CD14-positive monocyte (primary cell): ENCODE measurements at regions not wholly inside any gene's neighbourhood (a gene's known extent, or its start where the extent isn't known, plus 50 kb on each side); places are given as distances from the start of the nearest gene placed in this dataset.

Experiments used
- DNase-seq, 3 donors: peaks; one replicate each; pipeline ENCODE4 v3.0.0-alpha.2; 2011 to 2022
- H2AFZ ChIP-seq: 2 replicates; pipeline ENCODE4 v1.6.0; 2012; ENCODE audit warnings: mild to moderate bottlenecking, low read depth, low read length, inconsistent platforms; ENCODE audit not compliant: insufficient read depth, poor library complexity, severe bottlenecking
- H3K27ac ChIP-seq, 2 donors: 1 replicate in 1 of 2; 2 replicates in 1 of 2; pipeline ENCODE4 v1.5.1; 2012 to 2013; ENCODE audit warnings: low read length in 2 of 2, control low read depth in 1 of 2, inconsistent platforms in 1 of 2, low read depth in 1 of 2, mild to moderate bottlenecking in 1 of 2
- H3K27me3 ChIP-seq, 2 donors: one replicate each; pipeline versions ENCODE4 v1.6.0 to v1.6.1; 2011 to 2013; ENCODE audit warnings: low read length in 2 of 2; ENCODE audit not compliant: control insufficient read depth in 2 of 2, insufficient read depth in 2 of 2
- H3K36me3 ChIP-seq, 2 donors: replicated peaks in 1 of 2; 1 replicate in 1 of 2; 2 replicates in 1 of 2; pipeline versions ENCODE4 v1.5.1 to v1.6.1; 2012 to 2013; ENCODE audit warnings: low read length in 2 of 2, control low read depth in 1 of 2, inconsistent platforms in 1 of 2, mild to moderate bottlenecking in 1 of 2; ENCODE audit not compliant: insufficient read depth in 2 of 2, control insufficient read depth in 1 of 2
- H3K4me1 ChIP-seq, 2 donors: 1 replicate in 1 of 2; 2 replicates in 1 of 2; pipeline versions ENCODE4 v1.5.1 to v1.6.1; 2012 to 2013; ENCODE audit warnings: low read length in 2 of 2, control low read depth in 1 of 2, inconsistent platforms in 1 of 2, mild to moderate bottlenecking in 1 of 2, moderate library complexity in 1 of 2; ENCODE audit not compliant: insufficient read depth in 2 of 2, control insufficient read depth in 1 of 2
- H3K4me2 ChIP-seq: replicated peaks from 2 replicates; pipeline ENCODE3; 2012; ENCODE audit warnings: low read length, moderate library complexity, mild to moderate bottlenecking; ENCODE audit not compliant: poor library complexity, severe bottlenecking; ENCODE audit errors: extremely low read depth
- H3K4me3 ChIP-seq, 3 experiments: fragments of 200-600 bp in 1 of 3; sonication (generic) in 1 of 3; replicated peaks in 1 of 3; 1 replicate in 2 of 3; 2 replicates in 1 of 3; pipeline ENCODE4 v1.5.1; 2011 to 2013; ENCODE audit warnings: low read length in 3 of 3, mild to moderate bottlenecking in 3 of 3, control low read depth in 2 of 3, low read depth in 2 of 3, inconsistent platforms in 1 of 3, moderate library complexity in 1 of 3
- H3K79me2 ChIP-seq: 2 replicates; pipeline ENCODE4 v1.6.0; 2012; ENCODE audit warnings: mild to moderate bottlenecking, control low read depth, inconsistent platforms, low read length, moderate library complexity; ENCODE audit not compliant: insufficient read depth
- H3K9ac ChIP-seq: 2 replicates; pipeline ENCODE4 v1.6.0; 2017; ENCODE audit warnings: low read length, mild to moderate bottlenecking; ENCODE audit not compliant: insufficient read depth, poor library complexity, severe bottlenecking
- H3K9me3 ChIP-seq, 2 donors: replicated peaks in 1 of 2; 1 replicate in 1 of 2; 2 replicates in 1 of 2; pipeline versions ENCODE4 v1.5.1 to v1.6.1; 2012 to 2013; ENCODE audit warnings: low read length in 2 of 2, control low read depth in 1 of 2; ENCODE audit not compliant: control insufficient read depth in 1 of 2, insufficient read depth in 1 of 2
- H4K20me1 ChIP-seq: 2 replicates; pipeline ENCODE4 v1.6.0; 2012; ENCODE audit warnings: mild to moderate bottlenecking, low read length, control low read depth, moderate library complexity; ENCODE audit not compliant: insufficient read depth
- H3K27ac Mint-ChIP-seq, 7 donors: one replicate each; pipeline ENCODE4 v1.8.0; 2020; ENCODE audit warnings: mild to moderate bottlenecking in 7 of 7, mixed read lengths in 7 of 7, moderate library complexity in 6 of 7, inconsistent platforms in 2 of 7
- H3K27me3 Mint-ChIP-seq, 3 donors: one replicate each; pipeline ENCODE4 v1.8.0; 2021 to 2022; ENCODE audit warnings: low read depth in 3 of 3, mild to moderate bottlenecking in 3 of 3, mixed read lengths in 3 of 3, moderate library complexity in 3 of 3, inconsistent platforms in 1 of 3
- H3K36me3 Mint-ChIP-seq, 2 donors: one replicate each; pipeline ENCODE4 v1.8.0; 2020; ENCODE audit warnings: mixed read lengths in 2 of 2, inconsistent platforms in 1 of 2, mild to moderate bottlenecking in 1 of 2
- H3K4me1 Mint-ChIP-seq: one replicate; pipeline ENCODE4 v1.8.0; 2020; ENCODE audit warnings: mild to moderate bottlenecking, mixed read lengths
- H3K4me3 Mint-ChIP-seq, 2 donors: one replicate each; pipeline ENCODE4 v1.8.0; 2020; ENCODE audit warnings: mild to moderate bottlenecking in 2 of 2, mixed read lengths in 2 of 2, moderate library complexity in 1 of 2
- H3K9me3 Mint-ChIP-seq, 7 donors: one replicate each; pipeline ENCODE4 v1.8.0; 2020 to 2022; ENCODE audit warnings: mixed read lengths in 7 of 7, mild to moderate bottlenecking in 6 of 7, moderate library complexity in 6 of 7, inconsistent platforms in 2 of 7
- WGBS: methylation state at CpG from one replicate; pipeline ENCODE4 v1.1.5; 2013; ENCODE audit warnings: missing lambda C conversion rate; ENCODE audit not compliant: insufficient coverage; 5-methylcytosine and 5-hydroxymethylcytosine counted together
- intact Hi-C, 2 donors: fragments of 100-400 bp; cut with micrococcal nuclease; formaldehyde crosslinking; loops; one replicate each; pipeline versions ENCODE4 v1.15.0 to v1.15.1; 2023
- TF ChIP-seq, protein P1 (sequence below): fragments of 200-600 bp; IDR thresholded peaks from one replicate; pipeline ENCODE4 v1.8.0; 2022; ENCODE audit warnings: antibody characterized with exemption, mild to moderate bottlenecking

DNA sequence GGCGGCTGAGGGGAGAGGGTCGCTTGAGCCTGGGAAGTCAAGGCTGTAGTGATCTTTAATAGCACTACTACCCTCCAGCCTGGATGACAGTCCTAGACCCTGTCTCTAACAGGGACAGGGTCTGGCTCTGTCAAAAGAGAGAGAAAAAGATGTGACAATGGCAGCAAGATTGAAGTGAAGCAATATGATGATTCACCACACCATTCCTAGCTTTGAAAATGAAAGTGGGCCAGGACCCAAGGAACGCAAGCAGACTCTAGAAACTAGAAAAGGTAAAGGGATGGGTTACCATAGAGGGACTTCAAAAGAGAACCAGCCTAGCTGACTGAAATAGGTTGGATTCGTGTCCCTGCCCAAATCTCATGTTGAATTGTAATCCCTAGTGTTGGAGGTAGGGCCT, 426.9 kb downstream of the HTR1B start:
- Histone ChIP-seq H3K4me3 (no peak overlapping the region), H3K4me2 (no peak overlapping the region), H2AFZ (no peak overlapping the region), H3K4me1 (no peaks in the 10 kb centered on the region), H3K79me2 (no peaks in the 10 kb centered on the region), H3K27me3 (no peaks in the 10 kb centered on the region), H3K27ac (no peak overlapping the region), H3K9ac (no peak overlapping the region), H3K36me3 (no peaks in the 10 kb centered on the region), H3K9me3 (peaks cover 21 to 28% of the 10 kb centered on the region in 2 donors), H4K20me1 (no peaks in the 10 kb centered on the region)
- H3K27me3 Mint-ChIP-seq: no peaks in the 10 kb centered on the region
- no peaks in the 10 kb centered on the region for H3K4me1 Mint-ChIP-seq
- H3K27ac Mint-ChIP-seq: no peak overlapping the region
- peaks cover 2 to 17% (median 8%) of the 10 kb centered on the region in 7 donors for H3K9me3 Mint-ChIP-seq
- TF ChIP-seq, protein P1, sequence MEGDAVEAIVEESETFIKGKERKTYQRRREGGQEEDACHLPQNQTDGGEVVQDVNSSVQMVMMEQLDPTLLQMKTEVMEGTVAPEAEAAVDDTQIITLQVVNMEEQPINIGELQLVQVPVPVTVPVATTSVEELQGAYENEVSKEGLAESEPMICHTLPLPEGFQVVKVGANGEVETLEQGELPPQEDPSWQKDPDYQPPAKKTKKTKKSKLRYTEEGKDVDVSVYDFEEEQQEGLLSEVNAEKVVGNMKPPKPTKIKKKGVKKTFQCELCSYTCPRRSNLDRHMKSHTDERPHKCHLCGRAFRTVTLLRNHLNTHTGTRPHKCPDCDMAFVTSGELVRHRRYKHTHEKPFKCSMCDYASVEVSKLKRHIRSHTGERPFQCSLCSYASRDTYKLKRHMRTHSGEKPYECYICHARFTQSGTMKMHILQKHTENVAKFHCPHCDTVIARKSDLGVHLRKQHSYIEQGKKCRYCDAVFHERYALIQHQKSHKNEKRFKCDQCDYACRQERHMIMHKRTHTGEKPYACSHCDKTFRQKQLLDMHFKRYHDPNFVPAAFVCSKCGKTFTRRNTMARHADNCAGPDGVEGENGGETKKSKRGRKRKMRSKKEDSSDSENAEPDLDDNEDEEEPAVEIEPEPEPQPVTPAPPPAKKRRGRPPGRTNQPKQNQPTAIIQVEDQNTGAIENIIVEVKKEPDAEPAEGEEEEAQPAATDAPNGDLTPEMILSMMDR: no peak
- intact Hi-C loops: no loop called here
- 71% methylated on average over 1 of the region's 4 CpGs for WGBS
- H3K36me3 Mint-ChIP-seq: no peaks in the 10 kb centered on the region
- no peak for DNase-seq
- H3K4me3 Mint-ChIP-seq: no peak overlapping the region

DNA sequence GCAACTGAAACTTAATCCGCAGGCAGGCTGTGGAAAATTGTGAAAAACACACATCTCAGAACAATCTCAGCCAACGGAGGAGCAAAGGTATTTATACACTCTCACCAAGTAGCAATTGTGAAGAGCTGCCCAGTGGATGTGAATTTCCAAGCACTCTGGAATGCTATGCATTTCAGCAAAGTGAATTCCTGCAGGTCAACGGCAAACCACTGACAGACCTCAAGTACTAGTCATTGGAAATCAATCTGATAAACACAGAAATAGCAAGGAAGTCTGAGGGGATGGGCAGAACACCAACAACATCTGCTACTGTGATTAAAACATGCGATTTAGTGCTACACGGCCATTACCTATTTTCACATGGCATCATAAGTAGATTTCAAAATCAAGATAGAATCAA, 429.1 kb downstream of the HTR1B start:
- WGBS: 0% methylated on average over 1 of the region's 5 CpGs
- Histone ChIP-seq H3K27ac (no peak overlapping the region), H3K4me2 (no peak overlapping the region), H4K20me1 (no peaks in the 10 kb centered on the region), H3K79me2 (no peaks in the 10 kb centered on the region), H3K4me1 (no peaks in the 10 kb centered on the region), H2AFZ (no peak overlapping the region), H3K4me3 (no peak overlapping the region), H3K27me3 (no peaks in the 10 kb centered on the region), H3K9ac (no peak overlapping the region), H3K9me3 (peaks cover 20% of the 10 kb centered on the region in 2 donors), H3K36me3 (no peaks in the 10 kb centered on the region)
- H3K36me3 Mint-ChIP-seq: no peaks in the 10 kb centered on the region
- TF ChIP-seq, protein P1: no peak
- H3K27me3 Mint-ChIP-seq: no peaks in the 10 kb centered on the region
- no peak for DNase-seq
- H3K27ac Mint-ChIP-seq: no peak overlapping the region
- H3K9me3 Mint-ChIP-seq: peaks cover 2 to 17% (median 8%) of the 10 kb centered on the region in 7 donors
- intact Hi-C loops: no loop called here
- no peaks in the 10 kb centered on the region for H3K4me1 Mint-ChIP-seq
- H3K4me3 Mint-ChIP-seq: no peak overlapping the region
